ENCODE measurements at regions not wholly inside any gene's neighbourhood (a gene's known extent, or its start where the extent isn't known, plus 50 kb on each side); places are given as distances from the start of the nearest gene placed in this dataset.

GRCh38 chr7:57327081-57327480, 122.9 kb upstream of the ZNF716 start:
- H3K36me3 ChIP-seq = no peaks in the 10 kb centered on the region
- intact Hi-C loops (cut with DNase I; ENCODE audit: low total_unique reads) = no loop called here
- H3K9me3 ChIP-seq = peaks cover 0 to 58% (median 8%) of the 10 kb centered on the region in 3 donors
- DNase-seq = no peak
- no peaks in the 10 kb centered on the region for H3K27me3 ChIP-seq
- no peak for TF ChIP-seq CTCF (IDR thresholded peaks at IDR 0.05)
- no peak overlapping the region for H3K4me3 ChIP-seq
- no peaks in the 10 kb centered on the region for H3K4me1 ChIP-seq
- no peak overlapping the region for H3K27ac ChIP-seq

- Histone ChIP-seq H3K27ac (no peak overlapping the region), H3K9me3 (peaks cover 0 to 67% (median 12%) of the 10 kb centered on the region in 3 donors), H3K27me3 (no peaks in the 10 kb centered on the region), H3K4me3 (no peak overlapping the region), H3K36me3 (no peaks in the 10 kb centered on the region), H3K4me1 (no peaks in the 10 kb centered on the region)
- intact Hi-C loops (cut with DNase I; ENCODE audit: low total_unique reads) = no loop called here
- TF ChIP-seq CTCF (IDR thresholded peaks at IDR 0.05) = no peak
- no peak for DNase-seq
Measured at GRCh38 chr7:57328457-57328856, 121.5 kb upstream of the ZNF716 start.

GRCh38 chr7:57328963-57329362, 121.0 kb upstream of the ZNF716 start:
- intact Hi-C loops (cut with DNase I; ENCODE audit: low total_unique reads) = no loop called here

GRCh38 chr7:57339198-57339944, 110.6 kb upstream of the ZNF716 start:
- no peak for TF ChIP-seq CTCF (IDR thresholded peaks at IDR 0.05)
- intact Hi-C loops (cut with DNase I; ENCODE audit: low total_unique reads) = no loop called here
- no peak overlapping the region for H3K4me3 ChIP-seq
- no peaks in the 10 kb centered on the region for H3K36me3 ChIP-seq
- H3K9me3 ChIP-seq = peaks cover 0 to 6% (median 0%) of the 10 kb centered on the region in 3 donors
- no peak for DNase-seq
- no peaks in the 10 kb centered on the region for H3K27me3 ChIP-seq
- no peak overlapping the region for H3K27ac ChIP-seq
- no peaks in the 10 kb centered on the region for H3K4me1 ChIP-seq

More at GRCh38 chr7:57328963-57329362, 121.0 kb upstream of the ZNF716 start:
- Histone ChIP-seq H3K36me3 (no peaks in the 10 kb centered on the region), H3K4me1 (no peaks in the 10 kb centered on the region), H3K27ac (no peak overlapping the region), H3K9me3 (peaks cover 0 to 65% (median 12%) of the 10 kb centered on the region in 3 donors), H3K27me3 (no peaks in the 10 kb centered on the region), H3K4me3 (no peak overlapping the region)
- no peak for DNase-seq
- no peak for TF ChIP-seq CTCF (IDR thresholded peaks at IDR 0.05)

- peaks cover 0 to 9% (median 0%) of the 10 kb centered on the region in 3 donors for H3K9me3 ChIP-seq
- H3K4me1 ChIP-seq = no peaks in the 10 kb centered on the region
- H3K27me3 ChIP-seq = no peaks in the 10 kb centered on the region
- H3K4me3 ChIP-seq = no peak overlapping the region
- intact Hi-C loops (cut with DNase I; ENCODE audit: low total_unique reads) = no loop called here
- DNase-seq = no peak
- H3K27ac ChIP-seq = no peak overlapping the region
- no peaks in the 10 kb centered on the region for H3K36me3 ChIP-seq
- TF ChIP-seq CTCF (IDR thresholded peaks at IDR 0.05) = no peak
Measured at GRCh38 chr7:57342954-57343353, 107.0 kb upstream of the ZNF716 start.

All from tibial artery (tissue), 4 donors.